SK-MEL-5 (cell line): ENCODE measurements at regions not wholly inside any gene's neighbourhood (a gene's known extent, or its start where the extent isn't known, plus 50 kb on each side); places are given as distances from the start of the nearest gene placed in this dataset.

Source experiments
- DNase-seq: peaks from one replicate; pipeline ENCODE4 v3.0.0-alpha.2; 2016; ENCODE audit warnings: low read depth, low spot score
- in situ Hi-C: cut with HindIII; loops from 2 replicates; pipeline ENCODE4 v1.10.0; 2016; ENCODE audit warnings: low sequenced_read_pairs, high pct_unique_total_duplicates, low pct_unique_long_range_greater_than_20kb

GRCh38 chr11:32039149-32039548 is 51.7 kb upstream of the RCN1 start:
- in situ Hi-C loops, result no loop called here
- DNase-seq, result no peak

GRCh38 chr11:32034680-32035079 is 56.2 kb upstream of the RCN1 start:
- no peak for DNase-seq
- in situ Hi-C loops, result no loop called here

GRCh38 chr11:32034149-32034548 is 56.7 kb upstream of the RCN1 start:
- in situ Hi-C loops, result no loop called here
- no peak for DNase-seq

GRCh38 chr11:32033491-32033890 is 57.4 kb upstream of the RCN1 start:
- no peak for DNase-seq
- in situ Hi-C loops, result no loop called here

GRCh38 chr11:32033067-32033466 is 57.8 kb upstream of the RCN1 start:
- in situ Hi-C loops, result no loop called here
- DNase-seq, result no peak

- no peak for DNase-seq
- in situ Hi-C loops, result no loop called here
Observed at GRCh38 chr11:32032478-32032877, 58.4 kb upstream of the RCN1 start.

- no peak for DNase-seq
- in situ Hi-C loops, result no loop called here
Observed at GRCh38 chr11:32032052-32032451, 58.8 kb upstream of the RCN1 start.

- in situ Hi-C loops, result no loop called here
- DNase-seq, result no peak
Observed at GRCh38 chr11:32030875-32031503, 59.9 kb upstream of the RCN1 start.

- in situ Hi-C loops, result no loop called here
- no peak for DNase-seq
Observed at GRCh38 chr11:32029721-32030120, 61.2 kb upstream of the RCN1 start.

GRCh38 chr11:32028201-32028600 is 62.7 kb upstream of the RCN1 start:
- no peak for DNase-seq
- in situ Hi-C loops, result no loop called here

- DNase-seq, result no peak
- in situ Hi-C loops, result no loop called here
Observed at GRCh38 chr11:32026766-32027165, 64.1 kb upstream of the RCN1 start.

- in situ Hi-C loops, result no loop called here
- no peak for DNase-seq
Observed at GRCh38 chr11:32024948-32025347, 65.9 kb upstream of the RCN1 start.

GRCh38 chr11:32023370-32024305 is 67.2 kb upstream of the RCN1 start:
- in situ Hi-C loops, result no loop called here
- DNase-seq, result peak; percentile 4

GRCh38 chr11:32018672-32019071 is 72.2 kb upstream of the RCN1 start:
- no peak for DNase-seq
- in situ Hi-C loops, result no loop called here

- DNase-seq, result no peak
- in situ Hi-C loops, result no loop called here
Observed at GRCh38 chr11:32016111-32016510, 74.8 kb upstream of the RCN1 start.

- no peak for DNase-seq
- in situ Hi-C loops, result no loop called here
Observed at GRCh38 chr11:32015427-32015826, 75.4 kb upstream of the RCN1 start.

GRCh38 chr11:32013603-32014002 is 77.3 kb upstream of the RCN1 start:
- in situ Hi-C loops, result no loop called here

GRCh38 chr11:32012049-32012448 is 78.8 kb upstream of the RCN1 start:
- DNase-seq, result no peak

More at GRCh38 chr11:32013603-32014002, 77.3 kb upstream of the RCN1 start:
- no peak for DNase-seq

More at GRCh38 chr11:32012049-32012448, 78.8 kb upstream of the RCN1 start:
- in situ Hi-C loops, result no loop called here
